ENCODE measurements at regions not wholly inside any gene's neighbourhood (a gene's known extent, or its start where the extent isn't known, plus 50 kb on each side); places are given as distances from the start of the nearest gene placed in this dataset.
"Not testable (repeated sequence)": the region's sequence is repeated elsewhere in the genome, so short reads cannot be mapped to it uniquely, and the experiment has no call there.

DNA sequence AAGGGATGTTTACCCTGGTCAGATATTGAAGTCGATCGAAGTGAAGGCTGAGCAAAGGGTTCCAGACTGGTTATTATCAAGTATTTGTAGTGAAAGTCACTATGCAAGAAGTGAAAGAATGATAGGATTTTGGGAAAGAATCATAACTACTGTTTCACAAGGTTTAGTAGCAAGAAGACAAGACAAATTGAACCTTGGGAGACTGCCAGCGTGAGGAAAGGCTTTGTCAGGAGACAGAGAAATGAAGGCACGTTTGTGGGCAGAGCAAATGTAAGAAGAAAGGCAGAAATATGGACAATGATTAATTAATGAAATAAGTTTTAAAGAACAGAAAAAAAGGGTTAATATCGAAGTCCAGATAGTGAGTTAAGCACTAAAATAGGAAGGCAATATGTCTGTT, 456.8 kb downstream of the TRIML1 start:
- DNase-seq: no peak

DNA sequence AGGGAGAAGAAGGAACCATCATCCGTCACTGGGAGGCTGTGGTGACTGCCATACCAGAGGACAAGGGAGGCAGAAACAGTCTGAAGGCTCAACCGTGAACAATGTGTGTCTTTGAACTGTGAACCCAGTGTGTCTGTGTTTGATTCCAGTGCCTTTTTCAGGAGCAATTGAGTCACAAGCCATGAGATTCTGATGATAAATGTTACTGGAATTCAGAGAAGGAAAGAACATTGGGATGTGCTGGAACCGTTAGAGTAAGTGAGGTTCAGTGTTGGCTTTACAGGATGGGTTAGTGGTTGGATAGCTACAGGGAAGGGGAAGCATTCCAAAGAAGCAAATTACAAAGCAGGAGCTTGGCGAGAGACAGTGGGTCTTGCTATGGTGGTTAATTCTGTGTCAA, 464.4 kb downstream of the TRIML1 start:
- DNase-seq: no peak

DNA sequence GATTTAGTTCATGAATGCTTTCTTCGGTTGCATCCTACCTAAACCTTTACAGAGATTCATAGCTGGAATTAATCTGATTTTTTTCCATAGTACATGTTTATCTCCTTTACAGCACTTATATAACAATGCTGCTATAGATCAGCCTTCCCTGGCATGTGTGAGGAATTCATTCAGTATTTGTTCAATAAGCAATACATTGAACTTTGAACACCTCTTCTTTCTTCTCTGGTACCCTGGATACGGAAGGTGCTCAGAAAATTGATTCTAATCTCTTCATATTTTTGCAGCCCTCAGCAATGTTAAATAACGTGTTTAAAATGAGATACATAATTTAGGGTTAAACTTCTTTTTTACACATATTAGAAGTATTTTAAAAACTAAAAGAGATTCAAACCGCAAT, 467.4 kb downstream of the TRIML1 start:
- DNase-seq: no peak

DNA sequence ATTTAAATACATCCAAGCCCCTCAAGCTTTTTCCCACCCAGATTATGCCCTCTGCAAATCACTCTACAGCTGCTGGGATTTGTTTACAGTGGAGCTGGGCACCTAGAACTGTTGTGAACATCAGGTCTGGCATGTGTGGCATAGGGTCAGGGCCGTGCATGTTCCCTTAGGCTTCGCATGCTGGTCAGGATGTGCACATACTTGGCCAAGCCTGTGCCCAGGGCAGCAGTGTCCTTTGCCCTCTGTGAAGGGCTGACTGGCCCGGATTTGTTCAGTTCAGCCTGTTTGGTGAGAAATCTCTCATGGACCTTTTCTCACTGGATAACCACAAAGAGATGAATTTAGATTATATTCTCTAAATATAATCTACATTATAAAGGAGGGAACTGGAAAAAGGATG, 471.9 kb downstream of the TRIML1 start:
- DNase-seq: no peak

DNA sequence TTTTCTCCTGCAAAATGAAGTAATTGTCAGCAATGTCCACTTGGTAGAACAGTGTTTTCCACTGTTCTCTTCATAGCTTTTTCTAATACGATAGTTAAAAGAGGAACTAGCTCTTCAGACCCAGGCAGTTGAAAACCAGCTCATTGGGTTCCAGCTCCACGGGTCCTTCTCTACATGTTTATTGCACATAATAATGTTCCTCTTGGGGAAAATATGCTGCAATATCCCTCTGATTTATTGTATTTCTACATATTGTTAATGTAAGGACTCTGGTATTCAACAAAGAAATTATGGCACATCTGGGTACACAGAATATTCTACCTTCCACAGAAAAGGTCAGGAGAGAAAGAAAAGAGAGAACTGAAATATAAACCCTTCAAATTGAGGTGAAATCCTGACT, 473.4 kb downstream of the TRIML1 start:
- DNase-seq: no peak

DNA sequence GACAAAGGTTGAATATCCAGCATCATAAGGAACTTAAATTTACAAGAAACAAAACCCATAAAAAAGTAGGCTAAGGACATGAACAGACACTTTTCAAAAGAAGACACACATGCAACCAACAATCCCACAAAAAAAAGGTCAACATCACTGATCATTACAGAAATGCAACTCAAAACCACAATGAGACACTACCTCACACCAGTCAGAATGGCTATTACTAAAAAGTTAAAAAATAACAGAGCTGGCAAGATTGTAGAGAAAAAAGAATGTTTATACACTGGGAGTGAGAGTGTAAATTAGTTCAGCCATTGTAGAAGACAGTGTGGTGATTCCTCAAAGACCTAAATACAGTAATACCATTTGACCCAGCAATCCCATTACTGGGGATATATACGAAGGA, 474.7 kb downstream of the TRIML1 start:
- DNase-seq: no peak

DNA sequence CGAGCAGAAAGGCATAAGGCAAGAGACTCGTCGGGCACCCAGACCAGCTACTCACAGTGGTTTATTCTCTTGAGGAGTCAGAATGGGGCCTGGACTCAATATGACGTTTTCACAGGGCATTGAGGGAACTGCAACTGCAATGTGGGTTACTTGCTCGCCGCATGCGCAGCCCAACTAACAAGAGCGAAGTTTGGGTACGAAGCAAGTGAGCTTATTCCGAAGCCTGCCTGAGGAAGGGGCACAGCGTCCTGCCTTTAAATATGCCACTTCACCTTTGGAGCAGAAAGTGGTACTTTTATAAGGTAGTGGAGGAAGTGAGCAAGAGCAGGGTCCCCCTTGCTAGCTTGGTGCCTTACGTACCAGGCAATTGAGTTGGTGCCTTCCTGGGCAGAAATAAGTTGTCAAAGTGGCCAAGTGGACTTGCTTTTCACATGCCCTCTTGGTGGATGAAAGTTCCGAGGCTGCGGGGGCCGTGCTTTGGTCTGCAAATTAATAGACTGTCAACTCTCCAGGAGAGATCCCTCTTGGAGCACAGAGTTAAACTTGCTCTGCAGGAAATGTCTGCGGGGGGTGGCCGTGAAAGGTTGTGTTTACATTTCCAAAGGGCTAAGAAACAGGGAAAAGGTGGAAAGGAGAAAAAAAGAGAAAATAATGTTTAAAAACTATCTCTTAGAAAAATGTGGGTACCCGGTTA, 480.4 kb downstream of the TRIML1 start:
- DNase-seq: no peak

DNA sequence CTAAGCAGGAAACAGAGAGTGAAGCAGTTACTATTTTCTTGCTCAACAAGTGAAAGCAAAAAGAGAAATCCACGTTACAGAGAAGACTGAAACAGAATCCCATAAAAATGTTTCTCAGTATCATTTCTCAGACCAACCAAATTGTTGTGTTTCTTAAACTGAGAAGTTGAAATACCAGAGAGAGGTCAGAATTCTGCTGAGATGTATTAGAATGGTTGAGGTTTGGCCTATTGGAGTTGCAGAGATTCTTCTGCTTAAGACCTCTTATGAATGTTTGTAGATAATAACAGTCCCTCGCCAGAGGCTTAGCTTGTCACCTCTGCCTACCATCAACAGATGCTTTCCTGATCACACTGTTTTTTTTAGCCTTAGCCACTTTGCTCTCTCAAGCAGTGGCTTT, 481.4 kb downstream of the TRIML1 start:
- DNase-seq: no peak

DNA sequence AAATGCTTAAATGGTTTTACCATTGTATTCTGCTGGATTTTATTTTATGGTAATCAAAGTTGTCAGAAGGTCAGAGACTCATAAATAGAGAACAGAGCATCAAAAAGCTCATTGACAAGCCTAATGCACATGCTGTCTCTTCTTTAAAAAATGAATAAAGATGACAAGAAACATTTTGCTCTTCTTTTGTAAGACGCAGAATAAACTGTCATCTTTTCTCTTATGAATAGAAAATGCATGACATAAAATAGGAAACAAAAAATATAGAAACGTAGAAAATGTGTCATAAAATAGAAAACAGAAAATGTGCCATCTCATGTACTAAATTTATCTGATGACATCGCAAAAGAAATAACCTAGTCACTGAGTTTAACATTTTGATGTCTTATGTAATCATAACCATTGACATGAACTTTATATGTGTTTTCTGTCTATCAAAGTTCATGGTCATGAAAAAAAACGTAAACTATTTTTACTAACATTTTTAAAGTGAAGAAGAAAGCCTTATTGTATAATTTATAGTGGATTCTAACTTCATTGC, 484.1 kb downstream of the TRIML1 start:
- no peak for DNase-seq

DNA sequence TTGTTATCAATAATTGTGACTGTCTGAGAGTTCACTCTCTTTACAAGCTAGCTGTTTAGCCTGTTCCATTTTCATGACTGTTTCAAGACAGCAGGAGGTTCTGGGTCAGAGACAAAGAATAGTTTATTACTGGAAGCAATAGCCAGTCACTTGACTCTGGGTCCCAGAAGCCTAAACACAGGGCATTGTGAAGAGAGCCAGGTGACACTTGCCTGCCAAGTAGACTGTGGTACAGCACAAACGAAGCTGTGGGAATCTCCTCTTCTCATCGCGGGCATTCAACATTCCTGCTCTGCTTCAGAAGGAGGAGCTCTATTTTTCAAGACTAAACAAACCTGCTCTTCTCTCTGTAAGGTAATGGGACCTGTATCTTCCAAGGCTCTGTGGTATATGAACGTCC, 485.1 kb downstream of the TRIML1 start:
- DNase-seq: no peak

DNA sequence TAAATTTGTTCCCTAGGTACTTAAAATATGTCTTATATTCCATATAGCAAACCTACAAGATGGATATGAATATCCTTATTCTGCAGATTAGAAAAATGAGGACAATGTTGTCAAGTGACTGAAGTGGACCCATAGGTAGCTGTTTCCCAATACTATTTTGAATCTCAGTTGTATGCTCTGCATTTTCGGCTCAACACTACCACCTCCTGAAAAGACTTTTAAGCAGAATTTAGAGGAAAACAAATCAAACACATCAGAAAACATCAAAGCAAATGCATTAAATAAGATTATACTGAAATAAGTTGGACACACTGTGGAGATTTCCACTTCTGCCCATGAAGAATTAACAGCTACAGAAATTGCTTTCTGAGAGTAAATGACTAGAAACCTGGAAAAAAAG, 488.7 kb downstream of the TRIML1 start:
- no peak for DNase-seq

DNA sequence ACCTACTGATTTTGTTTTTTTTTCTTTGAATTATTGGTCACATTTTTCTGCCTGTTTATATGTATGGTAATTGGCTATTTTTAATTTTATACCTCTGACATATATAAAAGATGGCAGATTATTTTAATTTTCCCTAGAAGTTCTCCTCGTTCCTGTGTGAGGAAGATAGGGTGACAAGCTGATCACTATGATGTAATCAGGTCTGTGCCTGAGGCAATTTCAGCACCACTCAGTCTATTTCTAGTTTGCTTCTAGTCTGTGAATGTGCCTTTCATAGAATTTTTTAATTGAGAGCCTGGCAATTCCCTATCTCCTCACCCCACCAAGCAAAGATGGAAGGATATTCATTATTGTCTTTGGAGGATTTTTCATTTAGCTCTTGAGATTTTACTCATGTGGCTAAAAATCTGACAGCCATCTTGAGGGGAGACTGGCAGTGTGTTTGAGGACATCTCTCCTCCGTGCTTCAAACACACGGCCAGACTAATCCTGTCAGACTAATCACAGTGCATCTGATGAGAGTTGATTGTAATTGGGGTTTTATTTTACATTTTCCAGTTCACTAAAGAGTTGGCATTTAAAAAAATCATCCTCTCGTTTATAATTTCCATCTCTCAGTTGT, 500.3 kb downstream of the TRIML1 start:
- no peak for DNase-seq

DNA sequence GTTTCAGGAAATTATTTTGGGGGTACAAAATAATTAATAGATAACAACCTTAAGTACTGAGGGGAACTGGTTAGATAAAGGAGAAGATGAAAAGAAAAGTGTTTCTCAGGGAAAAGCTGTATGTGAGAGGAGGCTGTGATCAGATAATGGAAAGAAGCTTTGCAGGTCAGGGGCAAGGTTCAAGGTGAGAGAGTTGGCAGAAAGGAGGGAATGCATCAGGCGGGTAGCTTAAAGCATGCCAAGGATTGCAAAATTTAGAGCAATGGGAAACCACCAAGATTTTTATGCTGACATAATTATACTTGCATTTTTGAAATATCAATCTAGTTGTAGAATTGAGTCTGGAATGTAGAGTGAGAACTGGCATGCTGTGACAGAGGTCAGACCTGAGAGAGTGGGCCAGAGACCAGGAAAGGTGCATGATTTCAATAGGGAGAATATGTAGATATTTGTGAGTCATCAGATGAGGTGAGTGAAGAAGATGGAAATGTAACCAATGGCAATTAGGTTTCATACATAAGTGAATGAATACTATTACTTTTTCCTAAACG, 508.7 kb downstream of the TRIML1 start:
- DNase-seq: no peak

DNA sequence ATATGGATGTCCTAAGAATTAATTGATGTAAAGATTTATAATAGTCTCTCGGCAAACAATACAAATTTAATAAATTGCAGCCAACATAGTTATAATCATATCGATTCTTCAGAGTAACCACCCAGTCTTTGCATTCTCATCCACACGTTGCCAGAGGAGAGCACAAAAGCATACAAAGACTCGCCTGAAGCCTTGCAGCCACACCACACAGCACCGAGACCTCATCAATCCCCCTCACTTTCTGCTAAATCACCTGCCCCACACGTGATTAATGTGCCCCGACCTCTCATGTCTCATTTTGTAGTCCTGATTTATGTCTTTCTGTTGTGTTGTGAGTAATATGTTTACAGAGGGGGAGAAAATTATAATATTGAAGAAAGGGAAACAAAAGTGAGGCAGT, 510.4 kb downstream of the TRIML1 start:
- no peak for DNase-seq

DNA sequence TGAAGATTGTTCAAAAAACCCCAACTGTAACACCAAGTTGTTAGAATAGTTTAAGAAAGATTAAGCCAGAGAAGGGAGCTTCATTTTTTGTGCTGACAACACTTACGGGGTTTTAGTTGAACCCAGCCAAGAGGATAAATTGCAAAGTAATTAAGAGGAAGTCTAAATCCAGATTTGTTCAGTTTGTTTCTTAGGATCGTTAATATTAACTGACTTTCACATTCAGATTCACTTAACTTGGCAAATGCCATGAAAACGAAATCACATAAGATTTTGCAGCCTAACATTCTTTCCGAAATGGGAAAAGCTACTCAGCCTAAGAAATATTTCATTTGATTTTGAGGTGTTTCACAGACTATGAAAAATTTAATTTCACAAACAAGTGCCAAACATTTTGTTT, 511.3 kb downstream of the TRIML1 start:
- DNase-seq: no peak

DNA sequence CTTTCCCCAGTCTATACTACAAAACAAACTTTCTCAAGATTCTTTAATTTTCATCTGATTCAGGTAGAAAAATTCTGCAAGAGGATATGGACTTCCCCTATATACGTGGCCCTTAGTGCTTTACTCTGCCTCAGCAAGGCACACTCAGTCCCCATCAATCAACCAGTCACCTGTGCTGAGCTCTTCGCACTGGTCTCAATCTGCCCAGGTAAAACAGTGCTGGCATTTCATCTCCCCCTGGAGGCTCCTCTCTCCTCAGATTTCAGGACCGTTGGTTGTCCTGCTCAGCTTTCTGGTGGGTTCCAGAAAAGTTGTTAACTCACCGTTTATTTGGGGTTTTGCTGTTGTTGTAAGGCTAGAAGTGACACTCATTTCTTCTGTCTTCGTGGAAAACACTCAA, 518.1 kb downstream of the TRIML1 start:
- no peak for DNase-seq

DNA sequence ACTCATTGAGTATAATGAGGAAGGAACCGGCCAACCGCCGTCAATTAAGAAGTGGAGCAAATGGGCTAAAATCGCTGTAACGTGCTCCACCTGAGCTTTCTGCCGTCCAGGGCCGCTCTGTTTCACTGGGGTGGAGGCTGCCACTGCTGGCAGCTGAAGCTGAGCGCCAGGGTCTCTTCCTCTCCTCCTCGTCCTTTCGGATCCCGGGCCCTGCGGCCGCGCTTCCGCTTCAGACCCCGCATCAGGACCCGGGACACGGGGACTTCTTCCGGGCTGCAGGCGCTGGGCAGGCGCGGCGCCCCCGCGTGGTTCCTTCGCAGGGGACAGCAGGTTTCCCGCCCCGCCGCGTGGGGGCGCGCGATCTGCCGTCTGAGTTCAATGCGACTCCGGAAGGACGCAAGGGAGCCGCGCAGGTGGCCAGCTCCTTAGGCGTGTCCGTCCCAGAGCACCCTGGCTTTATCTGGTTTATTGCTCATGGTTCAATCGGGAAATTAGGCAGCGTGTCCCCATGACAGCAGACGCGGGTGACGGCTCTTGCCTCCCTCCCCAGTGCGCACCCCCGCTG, 519.8 kb downstream of the TRIML1 start:
- no peak for DNase-seq

DNA sequence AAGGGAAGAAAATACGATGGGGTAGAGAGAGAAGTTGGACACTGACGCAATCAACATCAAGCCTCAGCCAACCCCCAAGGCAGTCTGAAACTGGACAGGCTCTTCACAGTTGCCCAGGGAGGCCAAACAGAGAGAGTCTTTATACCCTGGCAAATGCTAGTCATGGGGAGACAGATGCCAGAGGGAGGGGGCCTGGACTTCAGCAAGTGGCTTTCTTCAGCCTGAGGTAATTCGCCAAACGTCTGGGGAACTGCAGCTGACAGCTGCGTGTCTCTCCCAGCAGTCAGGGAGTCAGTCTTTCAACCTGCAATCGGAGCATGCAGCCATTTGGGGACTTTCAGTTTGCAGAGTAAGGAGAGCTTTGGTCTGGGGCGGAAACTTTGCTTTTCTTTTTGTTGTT, 521.6 kb downstream of the TRIML1 start:
- no peak for DNase-seq

DNA sequence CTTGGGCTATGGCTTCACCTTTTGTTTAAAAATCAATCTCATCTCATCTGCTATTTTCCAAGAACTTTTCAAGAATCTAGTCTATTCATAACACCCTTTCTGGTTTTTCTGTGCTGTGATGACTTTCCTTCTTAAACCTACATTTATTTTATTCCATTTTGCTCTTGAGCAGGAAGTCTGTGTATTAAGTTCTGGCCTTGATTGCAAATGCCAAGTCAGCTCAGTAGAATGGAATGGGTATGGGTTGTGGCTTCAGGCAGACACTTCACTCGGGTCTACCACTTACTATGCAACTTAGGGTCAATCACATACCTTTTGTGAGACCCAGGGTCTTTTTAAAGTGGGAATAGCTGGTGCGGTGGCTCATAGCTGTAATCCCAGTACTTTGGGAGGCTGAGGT, 522.3 kb downstream of the TRIML1 start:
- no peak for DNase-seq

DNA sequence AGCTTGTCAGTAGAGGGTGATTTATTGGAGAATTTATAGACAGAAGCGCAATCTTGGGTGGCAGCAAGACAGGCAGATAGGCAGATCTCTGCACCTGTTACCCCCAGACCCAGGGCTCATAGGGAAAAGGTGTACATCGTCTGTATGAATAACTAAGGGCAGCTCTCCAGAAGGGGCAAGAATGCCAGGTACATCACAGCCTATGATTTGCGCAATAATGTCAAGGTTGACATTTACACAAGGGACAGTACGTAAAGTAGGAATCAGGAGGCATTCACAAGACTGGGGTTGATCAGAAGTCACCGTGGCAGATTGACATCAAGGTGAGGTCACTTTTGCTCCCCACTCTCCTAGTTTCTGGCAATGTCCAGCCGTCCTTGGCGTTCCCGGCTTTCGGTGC, 524.1 kb downstream of the TRIML1 start:
- no peak for DNase-seq

DNA sequence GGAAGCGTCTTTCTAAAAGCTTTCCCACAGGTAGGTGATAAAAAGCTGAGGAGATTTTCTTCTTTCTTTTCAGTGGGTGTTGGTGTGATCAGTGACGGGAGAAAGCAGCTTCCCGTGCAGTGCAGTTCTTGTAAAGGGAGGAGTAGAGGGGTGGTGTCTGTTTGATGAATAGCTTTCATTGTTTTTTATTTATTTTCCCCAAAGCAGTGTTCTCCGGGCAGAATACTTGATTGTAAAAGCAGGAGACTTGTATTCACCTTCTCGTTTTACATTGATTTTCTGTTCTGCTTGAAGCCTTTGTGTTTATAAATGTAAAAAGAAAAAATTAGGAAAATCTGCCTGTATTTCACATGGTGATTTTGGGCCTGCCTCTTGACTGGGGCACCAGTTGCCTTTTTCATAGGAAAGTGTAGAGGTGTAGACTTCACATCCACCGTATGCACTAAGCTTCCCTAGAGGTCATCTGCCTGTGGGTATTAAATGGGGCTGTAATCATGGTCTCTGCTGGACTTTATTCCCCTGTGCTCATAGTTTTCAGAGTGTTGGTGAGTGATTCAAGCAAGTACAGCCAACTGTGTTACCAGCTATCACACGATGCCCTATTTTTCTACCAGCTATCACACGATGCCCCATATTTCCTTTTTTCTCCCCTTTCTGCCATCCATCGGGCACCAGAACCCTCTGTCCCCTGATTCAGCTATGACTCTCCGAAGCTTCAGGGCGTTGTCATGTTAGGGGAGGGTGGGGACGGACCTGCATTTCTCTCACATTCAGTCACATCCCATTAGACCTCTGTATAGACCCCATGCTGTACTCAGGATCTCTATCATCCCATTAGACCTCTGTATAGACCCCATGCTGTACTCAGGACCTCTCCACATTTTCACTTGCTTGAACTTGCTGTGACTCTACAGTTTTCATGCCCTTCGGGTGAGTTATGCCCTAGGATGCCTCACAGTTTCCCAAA, 526.5 kb downstream of the TRIML1 start:
- DNase-seq: no peak

DNA sequence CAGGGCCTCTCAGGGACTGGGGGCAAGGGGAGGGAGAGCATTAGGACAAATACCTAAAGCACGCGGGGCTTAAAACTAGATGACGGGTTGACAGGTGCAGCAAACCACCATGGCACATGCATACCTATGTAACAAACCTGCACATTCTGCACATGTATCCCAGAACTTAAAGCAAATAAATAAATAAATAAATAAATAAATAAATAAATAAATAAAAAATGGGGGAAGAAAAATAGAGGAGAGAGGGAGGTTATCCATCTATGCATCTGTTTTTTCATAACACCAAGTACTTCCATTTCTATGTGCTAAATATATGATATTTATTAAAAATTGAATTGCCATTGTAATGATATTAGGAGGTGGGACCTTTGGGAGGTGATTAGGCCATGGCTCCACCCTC, 539.5 kb downstream of the TRIML1 start:
- not testable (repeated sequence) for DNase-seq

Measured in stimulated activated naive CD4-positive, alpha-beta T cell treated with Interleukin-2 at 50 U/mL for 16 hours (primary cell).